Naive thymus-derived CD8-positive, alpha-beta T cell (primary cell): ENCODE measurements at regions not wholly inside any gene's neighbourhood (a gene's known extent, or its start where the extent isn't known, plus 50 kb on each side); places are given as distances from the start of the nearest gene placed in this dataset.
"Not testable (repeated sequence)": the region's sequence is repeated elsewhere in the genome, so short reads cannot be mapped to it uniquely, and the experiment has no call there.

Experiments
- ATAC-seq, 2 donors: fragments of 150-1000 bp; cut with Tn5 transposase in 1 of 2; sonication (Bioruptor Pico), chemical (Tn5 transposase) in 1 of 2; 1 replicate in 1 of 2; 2 replicates in 1 of 2; pipeline ENCODE4 v1.10.0; 2021; ENCODE audit warnings: mild to moderate bottlenecking in 2 of 2, moderate library complexity in 2 of 2
- POLR2A ChIA-PET: fragments of 350-600 bp; sonication (Branson Sonifier 250); formaldehyde crosslinking; loops from one replicate; lab custom pipeline; 2021; ENCODE audit warnings: antibody characterized with exemption; lab: Charles Lee
- DNase-seq, 10 donors: peaks; one replicate each; pipeline versions ENCODE4 v3.0.0 to v3.0.0-alpha.2; 2020 to 2022
- H3K27ac Mint-ChIP-seq, 10 donors: one replicate each; pipeline ENCODE4 v1.8.0; 2020 to 2022; ENCODE audit warnings: mild to moderate bottlenecking in 10 of 10, mixed read lengths in 10 of 10, moderate library complexity in 4 of 10, inconsistent platforms in 1 of 10
- H3K27me3 Mint-ChIP-seq, 5 donors: one replicate each; pipeline ENCODE4 v1.8.0; 2021 to 2022; ENCODE audit warnings: mixed read lengths in 5 of 5
- H3K36me3 Mint-ChIP-seq, 3 donors: one replicate each; pipeline ENCODE4 v1.8.0; 2020 to 2022; ENCODE audit warnings: mixed read lengths in 3 of 3, mild to moderate bottlenecking in 2 of 3, inconsistent platforms in 1 of 3
- H3K4me1 Mint-ChIP-seq, 4 donors: one replicate each; pipeline ENCODE4 v1.8.0; 2021 to 2022; ENCODE audit warnings: mixed read lengths in 4 of 4
- H3K4me3 Mint-ChIP-seq, 10 donors: one replicate each; pipeline ENCODE4 v1.8.0; 2020 to 2022; ENCODE audit warnings: mild to moderate bottlenecking in 10 of 10, mixed read lengths in 10 of 10, moderate library complexity in 6 of 10, inconsistent platforms in 1 of 10
- H3K9me3 Mint-ChIP-seq, 9 donors: one replicate each; pipeline ENCODE4 v1.8.0; 2020 to 2022; ENCODE audit warnings: mixed read lengths in 9 of 9, mild to moderate bottlenecking in 3 of 9, inconsistent platforms in 1 of 9, moderate library complexity in 1 of 9

- POLR2A ChIA-PET = no interaction called here
- Mint-ChIP-seq H3K4me1 (no peaks in the 10 kb centered on the region), H3K4me3 (no peak overlapping the region), H3K36me3 (no peaks in the 10 kb centered on the region), H3K27ac (no peak overlapping the region), H3K27me3 (no peaks in the 10 kb centered on the region), H3K9me3 (no peaks in the 10 kb centered on the region)
- no peak for DNase-seq
- ATAC-seq = peak in 1 of 2 donors; percentile 16
Observed at GRCh38 chr21:10464975-10465374, 56.4 kb upstream of the TPTE start.

- H3K9me3 Mint-ChIP-seq, H3K27me3 Mint-ChIP-seq, H3K4me3 Mint-ChIP-seq, POLR2A ChIA-PET, H3K27ac Mint-ChIP-seq, H3K36me3 Mint-ChIP-seq, H3K4me1 Mint-ChIP-seq: not testable (repeated sequence)
- DNase-seq = peak in 1 of 10 donors; percentile 66
- peak in 1 of 2 donors; percentile 15 for ATAC-seq
Observed at GRCh38 chr21:10465524-10466110, 55.8 kb upstream of the TPTE start.

- no peak overlapping the region for H3K27ac Mint-ChIP-seq
- POLR2A ChIA-PET = no interaction called here
- no peaks in the 10 kb centered on the region for H3K36me3 Mint-ChIP-seq
- H3K27me3 Mint-ChIP-seq = no peaks in the 10 kb centered on the region
- no peaks in the 10 kb centered on the region for H3K9me3 Mint-ChIP-seq
- H3K4me1 Mint-ChIP-seq = no peaks in the 10 kb centered on the region
- DNase-seq = no peak
- H3K4me3 Mint-ChIP-seq = no peak overlapping the region
- no peak for ATAC-seq
Observed at GRCh38 chr21:10466200-10466599, 55.2 kb upstream of the TPTE start.
